GM19351 (cell line): ENCODE measurements at regions not wholly inside any gene's neighbourhood (a gene's known extent, or its start where the extent isn't known, plus 50 kb on each side); places are given as distances from the start of the nearest gene placed in this dataset.
A peak's percentile ranks its signal among the peaks of the same experiment; 100 is the strongest.

Experiments used
- ATAC-seq: cut with Tn5 transposase; IDR thresholded peaks from one replicate; pipeline ENCODE4 v1.9.1; 2021; ENCODE audit warnings: mild to moderate bottlenecking, moderate library complexity; ENCODE audit not compliant: unreplicated experiment

GRCh38 chr3:187899246-187899645 is 154.0 kb upstream of the BCL6 start:
- no peak for ATAC-seq

- ATAC-seq: peak; percentile 54
Observed at GRCh38 chr3:187900993-187901755, 155.9 kb upstream of the BCL6 start.

- peak; percentile 73 for ATAC-seq
Observed at GRCh38 chr3:187902041-187902471, 156.8 kb upstream of the BCL6 start.

- ATAC-seq: no peak
Observed at GRCh38 chr3:187902936-187903335, 157.7 kb upstream of the BCL6 start.

GRCh38 chr3:187903697-187904096 is 158.4 kb upstream of the BCL6 start:
- no peak for ATAC-seq

- ATAC-seq: no peak
Observed at GRCh38 chr3:187906416-187906815, 161.1 kb upstream of the BCL6 start.

- no peak for ATAC-seq
Observed at GRCh38 chr3:187906920-187907319, 161.7 kb upstream of the BCL6 start.

- ATAC-seq: no peak
Observed at GRCh38 chr3:187909866-187910265, 164.6 kb upstream of the BCL6 start.

GRCh38 chr3:187912007-187912406 is 166.7 kb upstream of the BCL6 start:
- no peak for ATAC-seq

GRCh38 chr3:187913617-187914033 is 168.4 kb upstream of the BCL6 start:
- no peak for ATAC-seq

- no peak for ATAC-seq
Observed at GRCh38 chr3:187914231-187914630, 169.0 kb upstream of the BCL6 start.

GRCh38 chr3:187916072-187916471 is 170.8 kb upstream of the BCL6 start:
- no peak for ATAC-seq

- no peak for ATAC-seq
Observed at GRCh38 chr3:187918081-187918644, 172.9 kb upstream of the BCL6 start.

- peak; percentile 88 for ATAC-seq
Observed at GRCh38 chr3:187919048-187919447, 173.8 kb upstream of the BCL6 start.

- peak; percentile 41 for ATAC-seq
Observed at GRCh38 chr3:187919544-187919943, 174.3 kb upstream of the BCL6 start.

GRCh38 chr3:187920030-187920429 is 174.8 kb upstream of the BCL6 start:
- ATAC-seq: peak; percentile 2

GRCh38 chr3:187920913-187921312 is 175.6 kb upstream of the BCL6 start:
- no peak for ATAC-seq

GRCh38 chr3:187921391-187922074 is 176.3 kb upstream of the BCL6 start:
- ATAC-seq: no peak

- ATAC-seq: no peak
Observed at GRCh38 chr3:187922704-187923416, 177.6 kb upstream of the BCL6 start.

- no peak for ATAC-seq
Observed at GRCh38 chr3:187924651-187925050, 179.4 kb upstream of the BCL6 start.

GRCh38 chr3:187925326-187925725 is 180.1 kb upstream of the BCL6 start:
- no peak for ATAC-seq
